ENCODE measurements at regions not wholly inside any gene's neighbourhood (a gene's known extent, or its start where the extent isn't known, plus 50 kb on each side); places are given as distances from the start of the nearest gene placed in this dataset.

DNA sequence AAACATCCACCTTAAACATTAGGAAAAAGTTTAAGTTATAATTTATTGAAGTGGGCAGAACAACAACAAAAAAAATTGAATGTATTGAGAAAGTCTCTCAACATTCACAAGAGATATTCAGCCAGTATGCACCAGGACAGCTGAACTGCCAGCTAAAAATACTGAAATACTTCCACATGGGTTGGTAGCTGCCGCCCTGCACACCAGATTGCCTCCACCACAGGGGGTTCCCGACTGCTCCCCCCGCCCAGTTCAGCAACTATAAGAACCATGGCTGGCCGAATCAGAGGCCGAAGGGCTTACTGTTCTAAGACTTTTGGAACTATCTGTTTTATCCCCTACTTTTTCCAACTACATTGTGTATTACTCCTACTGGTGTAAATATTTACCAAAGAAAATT lies 150.0 kb upstream of the LRP1B start:
- no peak for TF ChIP-seq POLR2A (IDR thresholded peaks at IDR 0.05; ENCODE audit: low read length)
- TF ChIP-seq GATA1 (IDR thresholded peaks at IDR 0.05; ENCODE audit: low read depth, low read length): no peak
